Islet of Langerhans (tissue), 1 donor: ENCODE measurements at regions not wholly inside any gene's neighbourhood (a gene's known extent, or its start where the extent isn't known, plus 50 kb on each side); places are given as distances from the start of the nearest gene placed in this dataset.
"Not testable (repeated sequence)": the region's sequence is repeated elsewhere in the genome, so short reads cannot be mapped to it uniquely, and the experiment has no call there.

Experiments
- FAIRE-seq: peaks from one replicate; lab custom pipeline; 2011; peaks lifted over from hg19 to GRCh38; lab: Jason Lieb, UNC

DNA sequence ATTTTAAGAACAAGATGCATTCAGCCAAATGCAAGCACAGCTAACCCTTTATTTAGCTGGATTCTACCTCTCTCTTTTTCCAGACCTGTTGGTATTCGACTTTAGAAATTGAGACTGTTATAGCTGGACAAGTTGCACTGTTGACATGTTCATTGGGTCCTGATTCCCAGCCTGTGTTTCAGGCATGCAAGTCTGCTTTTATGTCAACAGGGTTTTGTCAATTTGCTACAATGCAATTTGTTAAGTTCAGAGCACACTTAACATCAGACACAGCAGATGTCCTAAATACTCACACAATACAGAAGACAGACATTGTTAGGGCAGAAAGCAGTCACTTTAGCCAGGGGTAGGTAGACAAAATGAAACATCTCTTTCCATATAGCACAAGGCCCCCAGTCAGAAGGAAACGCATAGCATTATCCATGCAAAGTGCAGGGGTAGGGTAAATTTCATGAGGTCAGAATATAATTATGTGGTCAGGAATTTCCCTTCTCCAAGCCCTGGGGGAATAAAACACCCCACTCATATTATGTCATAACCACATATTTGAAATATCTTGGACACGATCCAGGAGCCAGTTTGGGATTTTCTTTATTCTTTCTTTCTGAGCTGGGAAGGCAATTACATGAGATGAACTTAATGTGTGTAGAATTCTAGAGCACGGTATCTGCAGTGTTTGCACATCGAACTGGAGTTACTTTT, 504.1 kb downstream of the NTRK3 start:
- no peak for FAIRE-seq

DNA sequence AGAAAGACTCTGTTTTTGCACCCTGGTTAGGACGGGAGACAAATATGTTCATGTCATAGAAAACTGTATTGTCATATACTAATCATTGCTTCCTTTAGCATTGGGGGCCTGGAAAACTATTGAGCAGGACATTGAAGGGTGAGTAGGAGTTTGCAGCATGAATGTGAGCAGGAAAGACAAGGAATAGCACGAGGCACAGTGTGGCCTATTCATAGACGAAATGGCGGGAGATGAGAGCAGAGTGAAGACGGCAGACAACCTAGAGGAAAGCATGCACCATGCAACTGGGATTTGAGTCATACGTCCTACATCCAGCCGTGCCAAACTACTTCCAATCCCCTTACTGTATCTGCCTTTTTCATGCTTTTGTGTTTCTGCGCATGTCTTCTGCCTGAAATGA, 508.1 kb downstream of the NTRK3 start:
- no peak for FAIRE-seq

DNA sequence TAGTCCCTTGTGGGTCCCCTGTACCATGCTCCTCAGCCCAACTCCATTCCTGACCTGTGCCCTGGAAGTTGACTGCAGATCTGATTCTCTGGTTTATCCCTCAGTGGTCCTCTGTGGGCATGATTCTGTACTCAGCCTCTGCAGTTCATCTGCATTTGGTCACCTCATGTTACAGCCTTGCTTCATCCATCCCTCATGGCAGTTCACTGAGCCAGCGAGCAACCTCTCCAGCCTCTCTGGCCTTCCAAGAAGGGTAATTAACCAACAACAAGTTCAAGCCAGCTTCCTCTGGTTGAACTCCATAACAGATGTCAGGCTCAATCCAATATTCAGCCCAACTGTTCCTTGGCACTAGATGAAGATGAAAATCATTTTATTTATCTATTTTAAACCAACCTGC, 509.5 kb downstream of the NTRK3 start:
- FAIRE-seq = no peak

DNA sequence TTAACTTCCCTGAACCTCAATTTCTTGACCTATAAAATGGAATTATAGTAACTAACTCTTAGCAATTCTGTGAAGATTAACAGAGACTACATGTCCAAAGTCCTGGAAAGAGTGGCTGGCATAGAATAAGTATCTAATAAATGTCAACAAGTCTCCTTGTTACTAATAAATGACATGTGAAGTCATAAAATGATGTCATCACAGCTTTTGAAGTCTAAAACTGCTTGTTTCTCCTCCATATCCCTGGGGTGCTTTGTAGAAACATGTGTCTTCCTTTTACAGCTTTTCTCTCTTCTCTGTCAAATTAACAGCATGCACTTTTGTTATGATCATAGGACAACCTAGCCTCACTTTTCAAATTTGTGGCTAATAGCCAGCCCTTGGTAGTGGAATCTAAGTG, 510.2 kb downstream of the NTRK3 start:
- no peak for FAIRE-seq

DNA sequence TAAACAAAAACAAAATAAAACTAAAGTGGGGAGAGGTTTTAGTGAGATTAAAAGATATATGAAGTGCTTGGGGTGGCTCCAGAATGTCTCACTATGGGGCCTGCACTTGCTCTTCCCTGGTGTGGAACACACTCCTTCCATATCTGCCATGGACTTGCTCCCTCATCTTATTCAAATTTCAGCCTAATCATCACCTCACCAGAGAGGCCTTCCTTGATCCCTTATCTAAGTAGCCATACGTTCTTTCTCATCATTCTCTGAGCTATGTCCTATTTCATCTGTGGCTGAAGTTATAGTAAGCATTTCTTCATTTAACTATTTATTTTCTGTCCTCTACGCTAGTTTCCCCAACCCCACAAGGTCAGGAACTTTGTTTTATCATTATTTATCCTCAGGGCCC, 511.7 kb downstream of the NTRK3 start:
- no peak for FAIRE-seq

DNA sequence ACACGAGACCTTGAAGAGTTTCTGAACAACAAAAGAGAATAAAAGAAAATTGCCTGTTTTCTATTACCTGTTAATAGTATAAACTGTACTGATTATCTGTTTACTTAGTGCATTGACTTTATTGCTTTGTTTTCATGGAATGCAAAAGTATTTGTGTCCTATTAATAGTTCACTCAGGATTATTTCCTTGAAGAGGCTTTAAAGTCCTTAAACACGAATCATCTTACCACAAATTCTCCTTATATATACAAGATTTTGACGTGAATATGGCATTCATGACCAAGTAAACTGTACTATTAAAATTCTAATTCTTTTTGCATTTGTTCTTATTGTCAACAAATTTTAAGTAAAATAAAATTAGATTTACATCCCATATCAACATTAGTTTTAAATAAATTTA, 513.0 kb downstream of the NTRK3 start:
- FAIRE-seq = no peak

DNA sequence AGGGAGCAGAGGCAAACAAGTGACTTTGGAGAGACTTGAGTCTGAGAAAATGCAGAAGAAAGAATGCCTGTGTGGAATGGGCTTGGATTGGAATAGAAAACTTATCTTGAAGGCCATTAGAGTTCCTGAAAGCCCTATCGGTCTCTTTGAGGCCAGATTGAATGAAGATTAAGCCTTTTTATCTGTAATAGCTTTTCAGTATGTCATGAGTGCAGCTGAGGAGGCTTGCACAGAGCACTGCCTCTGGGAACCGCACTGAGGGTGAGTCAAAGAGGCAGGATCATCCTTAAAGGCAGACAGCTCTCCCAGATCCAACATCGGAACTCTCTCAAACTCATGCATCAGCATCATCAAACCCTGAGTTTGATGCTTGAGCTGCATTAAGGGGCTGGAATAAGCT, 515.2 kb downstream of the NTRK3 start:
- FAIRE-seq = no peak

DNA sequence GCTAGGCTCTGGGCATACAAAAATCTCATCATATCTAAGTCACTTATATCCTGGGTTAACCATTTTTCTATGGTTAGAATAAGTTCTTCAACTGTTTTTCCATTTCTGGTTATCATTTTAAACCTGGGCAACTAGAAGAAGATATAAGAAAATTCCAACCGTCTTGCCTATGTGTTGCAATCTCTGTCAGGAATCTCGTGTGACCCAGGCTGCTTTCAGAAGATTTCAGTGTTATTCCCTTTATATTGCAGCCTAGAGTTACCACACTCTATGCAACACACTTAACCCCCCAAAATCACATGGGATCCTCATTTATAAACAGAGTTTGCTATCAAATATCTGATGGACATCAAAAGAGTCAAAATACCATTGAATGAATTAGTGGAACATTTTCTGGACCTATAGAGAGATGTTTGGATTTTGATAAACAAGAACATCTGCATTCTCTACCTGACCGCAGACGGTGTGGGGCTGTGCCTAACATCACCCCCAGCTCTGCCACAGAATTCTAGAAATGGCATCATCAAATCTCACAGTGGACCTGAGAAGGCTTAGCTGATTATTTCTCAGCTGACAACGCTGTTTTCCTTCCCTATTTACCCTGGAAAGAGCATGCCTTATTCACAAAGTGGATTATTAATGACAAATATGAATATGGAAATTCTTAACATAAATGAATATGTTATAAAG, 515.7 kb downstream of the NTRK3 start:
- FAIRE-seq = no peak

DNA sequence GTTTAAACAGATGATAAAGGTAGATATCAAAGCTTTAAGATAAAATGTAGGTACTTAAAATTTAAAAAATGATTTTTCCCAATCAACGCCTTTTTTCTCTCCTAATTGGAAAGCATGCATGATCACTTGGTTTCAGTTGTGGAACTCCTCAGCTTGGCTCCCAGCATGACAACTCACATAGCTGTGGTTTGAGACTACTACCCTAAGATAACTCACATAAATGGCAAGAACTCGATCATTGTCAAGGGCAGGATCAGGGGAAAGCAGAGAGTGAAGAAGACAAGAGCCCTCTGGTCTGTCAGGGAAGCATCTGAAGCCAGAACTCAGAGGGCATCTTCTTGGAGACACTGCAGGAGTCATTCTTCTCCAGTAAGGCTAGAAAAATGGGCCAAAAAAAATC, 516.7 kb downstream of the NTRK3 start:
- no peak for FAIRE-seq

DNA sequence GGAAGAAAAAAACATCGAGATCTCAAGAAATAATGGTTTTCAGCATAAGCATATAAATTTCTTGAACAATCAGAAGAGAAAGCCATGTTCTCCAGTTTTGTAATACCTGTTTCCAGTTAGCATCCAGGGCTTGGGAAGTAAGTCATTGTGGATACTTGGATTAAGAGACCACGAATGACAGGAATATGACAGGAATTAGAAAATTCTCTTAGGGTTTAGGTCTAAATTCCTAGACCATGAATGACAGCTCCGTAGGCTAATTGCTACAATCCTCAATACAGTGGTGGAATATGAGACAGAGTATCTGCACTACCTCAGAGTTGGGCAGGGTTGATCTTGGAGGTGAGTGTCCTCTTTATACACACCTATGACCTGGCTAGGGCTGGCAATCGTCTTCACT, 517.5 kb downstream of the NTRK3 start:
- FAIRE-seq = no peak

DNA sequence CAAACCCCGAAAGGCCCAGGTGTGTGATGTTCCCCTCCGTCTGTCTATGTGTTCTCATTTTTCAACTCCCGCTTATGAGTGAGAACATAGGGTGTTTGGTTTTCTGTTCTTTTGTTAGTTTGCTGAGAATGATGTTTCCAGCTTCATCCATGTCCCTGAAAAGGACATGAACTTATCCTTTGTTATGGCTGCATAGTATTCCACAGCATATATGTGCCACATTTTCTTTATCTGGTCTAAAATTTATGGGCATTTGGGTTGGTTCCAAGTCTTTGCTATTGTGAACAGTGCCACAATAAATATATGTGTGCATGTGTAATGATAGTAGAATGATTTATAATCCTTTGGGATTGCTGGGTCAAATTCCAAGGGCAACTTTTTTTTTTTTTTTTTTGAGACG, 519.1 kb downstream of the NTRK3 start:
- not testable (repeated sequence) for FAIRE-seq

DNA sequence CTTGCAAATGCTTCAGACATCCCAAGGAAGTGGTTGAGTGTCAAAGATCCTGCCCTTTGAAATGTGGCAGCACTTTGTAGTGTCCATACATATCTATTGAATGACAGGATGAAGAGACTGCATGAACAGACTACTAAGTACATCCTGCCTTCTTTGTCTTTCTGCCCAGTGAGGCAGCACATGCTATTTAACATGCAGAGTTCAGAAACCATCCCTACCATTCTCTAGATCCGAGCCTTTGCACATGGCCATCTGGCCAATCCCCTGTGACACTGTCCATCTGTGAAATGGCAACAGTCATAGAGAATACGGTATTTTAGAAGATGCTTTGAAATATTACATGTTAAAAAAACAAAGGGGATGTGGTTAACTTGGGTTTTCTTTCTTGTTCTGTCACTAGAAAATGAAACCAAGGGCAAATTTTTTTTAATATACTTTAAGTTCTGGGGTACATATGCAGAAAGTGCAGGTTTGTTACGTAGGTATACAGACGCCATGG, 519.6 kb downstream of the NTRK3 start:
- no peak for FAIRE-seq

DNA sequence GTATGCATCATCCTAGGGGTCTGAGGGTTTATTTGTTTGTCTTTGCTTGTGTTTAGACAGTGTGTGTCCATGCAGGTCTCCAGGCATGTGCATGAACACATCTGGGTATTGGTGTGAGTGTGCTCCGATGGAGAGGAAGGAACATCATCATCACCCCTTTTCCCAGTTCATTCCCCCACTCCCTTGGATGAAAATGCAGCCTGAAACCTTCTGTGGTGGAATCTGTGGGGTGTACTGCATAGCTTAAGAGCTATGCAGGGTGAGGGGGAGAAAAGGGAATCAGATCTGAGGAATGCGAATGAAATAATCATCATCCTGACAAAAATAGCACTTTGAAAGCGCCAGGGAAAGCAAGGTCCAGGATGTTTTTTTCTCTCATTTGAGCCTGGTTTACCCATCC, 520.1 kb downstream of the NTRK3 start:
- no peak for FAIRE-seq

DNA sequence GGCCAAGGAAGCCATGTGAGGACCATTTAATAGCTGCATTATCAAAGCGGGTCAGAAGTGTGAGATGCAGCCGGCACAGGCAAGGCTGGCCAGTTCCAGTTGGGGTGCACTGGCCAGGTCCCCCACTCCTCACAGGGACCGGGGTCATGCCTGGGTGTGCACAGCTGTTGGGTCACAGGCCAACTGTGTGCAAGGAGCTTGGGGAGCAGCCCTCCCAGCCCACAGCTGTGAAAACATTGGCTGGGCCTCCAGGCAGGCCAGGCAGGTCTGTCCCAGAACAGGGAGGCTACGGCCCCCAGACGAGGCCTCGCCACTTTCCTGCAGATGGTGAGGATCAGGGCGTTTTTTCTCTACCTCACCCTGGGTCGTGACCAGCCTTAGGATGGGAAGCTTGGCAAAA, 521.0 kb downstream of the NTRK3 start:
- FAIRE-seq = no peak

DNA sequence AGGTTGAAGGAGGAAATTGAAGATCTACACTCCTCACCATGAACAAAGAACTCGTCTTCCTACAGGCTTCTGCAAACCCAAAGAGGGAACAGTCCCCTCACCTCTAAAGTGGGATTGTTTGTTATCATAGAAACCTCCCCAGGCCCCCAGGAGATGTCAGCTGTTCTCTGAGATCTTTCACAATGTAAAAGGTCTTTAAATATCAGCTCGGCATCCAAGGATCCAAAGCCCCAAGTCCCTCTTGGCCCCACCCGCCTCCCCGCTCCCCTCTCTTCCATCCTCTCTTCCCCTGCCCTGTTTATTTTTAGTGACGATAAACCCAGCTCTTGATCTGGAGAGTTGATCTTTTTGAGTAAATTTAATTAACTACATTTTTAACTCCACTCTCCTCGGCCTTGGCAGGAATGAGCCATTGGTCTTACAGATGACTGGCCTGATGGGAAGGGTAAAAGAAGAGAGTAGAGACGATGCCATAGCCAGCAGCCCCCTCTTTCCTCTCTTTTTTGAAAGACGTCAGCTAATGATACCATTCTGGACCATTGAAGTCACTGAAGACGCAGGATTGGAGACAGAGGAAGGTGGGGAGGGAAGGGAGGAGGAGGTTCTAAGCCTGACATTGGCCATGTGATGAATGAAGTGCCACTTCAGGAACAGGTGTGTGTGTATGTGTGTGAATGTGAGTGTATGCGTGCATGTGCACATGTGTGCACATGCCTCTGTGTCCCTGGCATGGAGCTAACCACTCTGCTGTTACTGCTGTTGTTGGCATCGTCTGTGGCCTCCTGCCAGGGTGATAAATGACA, 521.8 kb downstream of the NTRK3 start:
- FAIRE-seq = no peak

DNA sequence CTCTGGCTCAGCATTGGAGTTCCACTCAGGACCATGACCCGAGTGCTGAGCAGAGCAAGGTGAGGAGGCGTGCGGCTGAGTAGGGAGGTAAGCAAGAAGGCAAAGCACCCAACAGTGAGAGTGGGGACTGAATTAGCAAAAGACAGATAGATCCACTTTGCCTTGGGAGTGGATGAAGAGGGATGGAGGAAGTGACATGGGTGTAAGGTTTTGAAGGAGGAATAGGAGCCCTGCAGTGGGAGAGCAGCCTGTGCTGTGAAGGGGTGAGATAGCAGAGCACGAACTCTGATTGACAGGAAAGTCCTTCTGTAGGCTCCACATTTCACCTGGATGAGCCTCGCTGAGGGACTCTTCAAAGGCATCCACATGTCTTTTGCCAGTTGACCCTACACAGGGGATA, 522.6 kb downstream of the NTRK3 start:
- no peak for FAIRE-seq

DNA sequence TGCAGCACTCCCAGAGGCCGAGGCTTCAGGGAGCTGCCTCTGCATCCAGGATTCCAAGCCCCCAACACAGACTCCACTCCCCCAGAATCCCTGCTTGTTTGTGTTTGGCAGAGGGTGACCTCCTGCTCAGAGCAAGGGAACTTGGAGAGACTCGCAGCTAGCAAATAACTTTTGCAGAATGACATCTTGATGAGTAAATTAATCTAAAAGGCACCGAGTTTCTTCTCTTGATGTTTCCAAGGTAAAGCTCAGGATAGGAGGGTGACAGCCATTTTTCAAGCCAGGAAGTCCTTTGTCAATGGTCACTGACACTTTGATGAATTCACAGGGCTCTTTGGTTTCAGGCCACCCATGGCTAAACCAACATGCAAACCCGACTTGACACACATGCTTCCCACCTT, 523.0 kb downstream of the NTRK3 start:
- FAIRE-seq = no peak

DNA sequence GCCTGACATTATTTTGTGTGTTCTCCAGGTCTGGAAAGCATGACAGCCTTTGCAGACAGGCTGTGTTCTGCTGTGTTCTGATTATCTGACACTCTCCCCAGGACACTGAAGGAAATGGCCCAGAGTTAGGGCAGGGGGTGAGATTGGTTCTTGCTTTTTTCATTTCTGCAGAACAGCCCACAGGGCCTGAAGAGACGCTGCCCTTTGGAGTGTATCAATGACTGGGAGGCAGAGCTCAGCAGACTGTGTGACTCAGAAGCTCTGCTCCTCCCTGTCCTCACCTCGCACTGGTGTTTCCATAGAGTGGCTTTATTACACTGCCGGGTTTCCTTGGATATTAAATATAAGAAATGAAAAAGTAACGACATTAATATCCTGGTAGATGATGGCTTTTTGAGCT, 523.6 kb downstream of the NTRK3 start:
- FAIRE-seq = no peak

DNA sequence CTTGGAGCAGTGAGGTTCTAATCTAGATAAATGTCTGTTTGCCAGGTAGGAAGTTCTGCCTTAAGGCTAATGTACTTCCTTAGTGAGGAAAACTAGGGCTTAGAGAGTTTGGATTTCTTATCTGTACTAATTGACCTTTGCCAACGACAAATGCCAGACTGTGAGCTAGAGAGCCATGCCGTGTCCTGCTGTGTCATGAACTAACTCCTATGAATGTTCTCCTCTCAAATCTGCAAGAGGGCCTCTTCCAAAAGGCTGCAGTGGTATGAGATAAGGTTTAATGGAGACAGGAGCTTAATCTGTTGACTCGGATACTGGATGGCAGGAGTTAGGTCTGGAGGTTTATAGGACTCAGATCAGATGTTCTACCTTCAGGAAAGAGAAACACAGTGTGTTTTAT, 524.9 kb downstream of the NTRK3 start:
- FAIRE-seq = no peak

DNA sequence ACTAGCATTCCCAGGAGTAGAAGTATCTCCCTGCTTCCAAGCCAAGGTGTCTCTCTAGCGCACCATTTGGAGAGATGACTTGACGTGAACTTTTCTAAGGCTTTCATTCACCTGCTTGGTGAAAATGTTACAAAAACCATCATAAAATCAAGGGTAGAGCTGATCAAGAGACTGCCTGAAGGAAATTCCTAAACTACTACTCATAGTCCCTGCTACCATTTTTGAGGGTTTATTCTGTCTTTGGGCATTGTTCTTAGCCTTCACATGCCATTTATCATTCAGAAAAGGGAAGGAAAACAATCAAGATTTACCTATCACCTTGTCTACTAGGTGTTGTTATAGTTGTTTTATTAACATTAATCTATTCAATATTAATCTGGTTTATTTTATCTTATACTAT, 525.8 kb downstream of the NTRK3 start:
- no peak for FAIRE-seq

DNA sequence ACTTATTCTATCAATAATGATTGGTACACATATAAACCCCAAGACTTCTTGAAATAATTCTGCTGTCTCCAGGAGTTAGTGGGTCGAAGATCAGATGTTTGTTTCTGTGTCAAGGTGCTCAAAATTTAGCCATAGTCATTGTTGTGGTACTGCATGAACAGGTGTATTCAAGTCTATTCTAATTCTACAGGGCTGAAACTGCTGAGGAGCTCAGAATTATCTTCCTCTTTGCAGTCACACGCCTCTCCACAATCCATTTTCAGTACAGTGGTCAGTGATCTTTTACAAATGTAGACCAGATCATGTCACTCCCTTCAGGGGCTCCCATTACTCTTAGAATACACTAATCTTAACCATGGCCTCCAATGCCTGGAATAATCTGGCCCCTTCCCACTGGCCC, 527.5 kb downstream of the NTRK3 start:
- no peak for FAIRE-seq

DNA sequence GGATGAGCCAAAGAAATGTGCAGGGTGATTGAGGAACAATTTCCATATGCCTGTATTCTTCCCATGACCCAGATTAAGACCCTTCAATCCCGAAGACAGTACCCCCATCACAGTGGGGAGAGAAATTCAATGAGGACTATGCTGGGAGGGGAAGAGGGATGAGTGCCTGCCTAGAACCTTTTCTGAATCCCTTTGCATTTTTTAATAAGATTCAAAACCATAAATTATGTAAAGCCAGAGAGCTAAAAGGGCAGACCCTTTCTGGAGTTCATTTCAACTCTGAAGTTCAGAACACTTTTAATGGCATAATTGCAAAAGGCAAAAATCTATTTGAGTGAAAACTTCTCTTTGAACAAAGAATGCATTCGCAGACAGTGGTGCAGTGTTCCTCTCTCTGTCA, 529.5 kb downstream of the NTRK3 start:
- no peak for FAIRE-seq

DNA sequence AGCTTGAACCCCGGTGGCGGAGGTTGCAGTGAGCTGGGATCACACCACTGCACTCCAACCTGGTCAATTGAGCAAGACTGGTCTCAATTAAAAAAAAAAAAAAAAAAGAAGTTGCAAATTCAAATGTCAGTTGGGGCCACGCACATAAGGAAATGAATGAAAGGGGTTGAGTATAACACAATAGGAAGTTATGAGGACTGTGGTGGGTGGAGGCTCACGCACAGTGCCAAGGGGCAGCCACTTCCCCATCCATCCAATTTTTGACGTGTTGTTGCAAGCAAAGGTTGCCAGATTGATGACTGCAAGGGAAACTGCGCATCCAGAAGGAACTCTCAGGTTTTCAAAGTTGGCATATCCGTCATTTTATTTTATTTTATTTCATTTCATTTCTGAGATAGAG, 532.2 kb downstream of the NTRK3 start:
- FAIRE-seq = no peak
